ENCODE measurements at regions not wholly inside any gene's neighbourhood (a gene's known extent, or its start where the extent isn't known, plus 50 kb on each side); places are given as distances from the start of the nearest gene placed in this dataset.

- Mint-ChIP-seq H3K27me3 (peaks cover 14% of the 10 kb centered on the region), H3K4me3 (no peak overlapping the region), H3K4me1 (peaks cover 4% of the 10 kb centered on the region), H3K27ac (no peak overlapping the region), H3K36me3 (no peaks in the 10 kb centered on the region), H3K9me3 (no peaks in the 10 kb centered on the region)
- no peak for DNase-seq
These were observed 157.3 kb upstream of the UMPS start for GRCh38 chr3:124572851-124573405.

GRCh38 chr3:124574012-124574411 lies 156.2 kb upstream of the UMPS start:
- Mint-ChIP-seq H3K9me3 (no peaks in the 10 kb centered on the region), H3K4me3 (no peak overlapping the region), H3K36me3 (no peaks in the 10 kb centered on the region), H3K27ac (no peak overlapping the region), H3K4me1 (peaks cover 2% of the 10 kb centered on the region), H3K27me3 (peaks cover 7% of the 10 kb centered on the region)
- DNase-seq, result no peak

GRCh38 chr3:124576565-124577493 lies 153.4 kb upstream of the UMPS start:
- H3K27me3 Mint-ChIP-seq, result peaks cover 8% of the 10 kb centered on the region
- DNase-seq, result no peak
- H3K9me3 Mint-ChIP-seq, result no peaks in the 10 kb centered on the region
- no peak overlapping the region for H3K4me3 Mint-ChIP-seq
- no peaks in the 10 kb centered on the region for H3K36me3 Mint-ChIP-seq
- no peak overlapping the region for H3K27ac Mint-ChIP-seq
- H3K4me1 Mint-ChIP-seq, result peaks cover 2% of the 10 kb centered on the region

- no peak for DNase-seq
- Mint-ChIP-seq H3K4me1 (peaks cover 2% of the 10 kb centered on the region), H3K9me3 (no peaks in the 10 kb centered on the region), H3K27me3 (peaks cover 14% of the 10 kb centered on the region), H3K27ac (no peak overlapping the region), H3K36me3 (no peaks in the 10 kb centered on the region), H3K4me3 (no peak overlapping the region)
These were observed 152.6 kb upstream of the UMPS start for GRCh38 chr3:124577494-124578167.

GRCh38 chr3:124579641-124580040 lies 150.6 kb upstream of the UMPS start:
- Mint-ChIP-seq H3K9me3 (no peaks in the 10 kb centered on the region), H3K4me3 (no peak overlapping the region), H3K4me1 (peaks cover 7% of the 10 kb centered on the region), H3K27ac (no peak overlapping the region), H3K36me3 (no peaks in the 10 kb centered on the region), H3K27me3 (peaks cover 28% of the 10 kb centered on the region)
- DNase-seq, result no peak

GRCh38 chr3:124582196-124582595 lies 148.1 kb upstream of the UMPS start:
- Mint-ChIP-seq H3K36me3 (peaks cover 1% of the 10 kb centered on the region), H3K4me1 (peaks cover 18% of the 10 kb centered on the region), H3K27me3 (peaks cover 52% of the 10 kb centered on the region), H3K9me3 (no peaks in the 10 kb centered on the region), H3K4me3 (no peak overlapping the region), H3K27ac (no peak overlapping the region)
- DNase-seq, result no peak

GRCh38 chr3:124582621-124583395 lies 147.4 kb upstream of the UMPS start:
- Mint-ChIP-seq H3K27ac (no peak overlapping the region), H3K9me3 (no peaks in the 10 kb centered on the region), H3K4me3 (no peak overlapping the region), H3K36me3 (peaks cover 4% of the 10 kb centered on the region), H3K4me1 (peaks cover 18% of the 10 kb centered on the region), H3K27me3 (peaks cover 56% of the 10 kb centered on the region)
- DNase-seq, result no peak

- H3K4me3 Mint-ChIP-seq, result peak overlapping the region; percentile 22
- peaks cover 5% of the 10 kb centered on the region for H3K36me3 Mint-ChIP-seq
- no peak overlapping the region for H3K27ac Mint-ChIP-seq
- H3K4me1 Mint-ChIP-seq, result peaks cover 26% of the 10 kb centered on the region
- no peaks in the 10 kb centered on the region for H3K9me3 Mint-ChIP-seq
- peaks cover 70% of the 10 kb centered on the region for H3K27me3 Mint-ChIP-seq
- no peak for DNase-seq
These were observed 146.1 kb upstream of the UMPS start for GRCh38 chr3:124584245-124584551.

DNA sequence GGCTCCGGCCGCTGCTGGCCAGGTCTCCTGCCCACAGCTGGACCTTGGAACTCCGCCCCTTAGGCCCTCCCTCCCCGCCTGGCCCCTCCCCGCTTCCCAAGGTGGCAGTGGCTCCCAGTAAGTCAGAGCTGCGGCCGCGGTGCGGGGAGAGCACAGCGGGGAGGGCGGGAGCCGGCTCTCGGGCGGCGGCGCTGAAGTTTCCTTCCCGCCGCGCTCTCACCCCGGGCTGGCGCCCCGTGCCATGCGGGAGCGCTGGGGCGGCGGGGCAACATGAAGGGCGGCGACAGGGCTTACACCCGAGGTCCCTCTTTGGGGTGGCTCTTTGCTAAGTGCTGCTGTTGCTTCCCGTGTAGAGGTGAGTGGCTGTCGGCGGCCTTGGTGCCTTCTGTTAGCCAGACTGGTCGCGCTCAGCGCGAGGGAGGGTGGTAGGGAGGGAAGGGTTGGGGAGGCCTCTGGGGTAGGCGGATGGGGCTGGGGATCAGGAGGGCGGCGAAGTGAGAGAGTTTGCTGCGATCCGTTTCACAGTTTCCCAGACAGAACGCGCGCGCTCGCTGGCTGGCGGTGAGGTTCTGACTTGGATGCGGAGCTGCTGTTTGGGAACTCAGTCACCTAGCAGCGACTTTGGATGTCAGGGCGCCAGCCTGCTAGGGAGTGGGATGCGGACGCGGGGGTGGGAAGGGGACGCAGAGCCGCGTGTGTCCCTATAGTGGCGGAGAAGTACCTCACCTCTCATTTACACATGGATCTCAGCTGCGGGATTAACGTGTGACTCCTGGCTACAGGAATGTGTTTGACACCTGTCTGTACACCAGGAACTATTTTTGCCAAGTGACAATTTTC lies 145.5 kb upstream of the UMPS start:
- H3K27me3 Mint-ChIP-seq, result peaks cover 74% of the 10 kb centered on the region
- peaks cover 5% of the 10 kb centered on the region for H3K36me3 Mint-ChIP-seq
- H3K4me3 Mint-ChIP-seq, result peak overlapping the region; percentile 81
- H3K9me3 Mint-ChIP-seq, result no peaks in the 10 kb centered on the region
- peak overlapping the region; percentile 67 for H3K27ac Mint-ChIP-seq
- peak; percentile 39 for DNase-seq
- peaks cover 27% of the 10 kb centered on the region for H3K4me1 Mint-ChIP-seq

DNA sequence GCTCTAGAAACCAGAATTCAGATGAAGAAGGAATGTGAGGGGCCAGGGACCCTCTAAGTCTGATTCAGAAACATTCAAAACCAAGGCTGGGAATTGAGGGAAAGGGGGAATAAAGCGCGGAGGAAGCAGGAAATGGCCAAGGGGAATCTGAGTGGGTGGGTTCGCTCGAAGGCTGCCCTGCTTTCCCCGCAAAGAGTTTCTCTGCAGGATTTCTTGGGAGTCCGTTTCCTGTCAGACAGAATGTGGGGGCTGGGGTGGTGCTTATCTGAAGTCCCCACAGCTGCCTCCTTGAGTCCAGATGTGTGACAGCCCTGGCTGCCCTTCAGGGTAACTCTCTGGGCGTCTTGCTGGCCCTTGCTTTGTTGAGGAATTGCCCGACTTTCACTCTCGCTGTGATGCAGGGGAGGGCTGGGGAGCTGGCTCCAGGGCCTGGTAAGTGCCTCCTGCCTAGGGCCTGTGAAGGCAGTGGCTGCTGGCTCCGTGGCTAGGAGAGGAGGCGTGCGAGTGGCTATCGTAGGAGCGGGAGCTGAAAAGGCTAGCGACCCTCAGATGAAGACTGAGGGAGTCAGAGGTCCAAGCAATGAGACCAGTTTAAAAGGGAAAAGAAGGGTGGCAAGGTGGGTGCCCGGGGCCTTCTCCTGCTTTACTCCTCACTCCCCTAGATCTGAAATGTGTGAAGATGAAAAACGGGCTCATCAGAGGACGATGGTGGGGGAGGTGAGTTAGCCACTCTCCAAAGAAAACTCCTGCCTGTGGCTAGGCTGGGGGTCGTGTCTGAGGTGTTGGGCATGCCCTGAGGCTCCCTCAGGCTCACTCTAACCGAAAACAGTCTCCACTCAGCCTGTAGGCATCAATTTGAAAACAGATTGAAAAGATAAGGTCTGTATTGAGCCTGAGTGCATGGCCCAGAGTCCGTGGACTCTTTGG lies 143.9 kb upstream of the UMPS start:
- no peaks in the 10 kb centered on the region for H3K9me3 Mint-ChIP-seq
- peaks cover 27% of the 10 kb centered on the region for H3K4me1 Mint-ChIP-seq
- H3K27me3 Mint-ChIP-seq, result peaks cover 79% of the 10 kb centered on the region
- DNase-seq, result no peak
- peak overlapping the region; percentile 81 for H3K4me3 Mint-ChIP-seq
- no peak overlapping the region for H3K27ac Mint-ChIP-seq
- H3K36me3 Mint-ChIP-seq, result peaks cover 5% of the 10 kb centered on the region

GRCh38 chr3:124587053-124587408 lies 143.2 kb upstream of the UMPS start:
- Mint-ChIP-seq H3K27ac (no peak overlapping the region), H3K27me3 (peaks cover 74% of the 10 kb centered on the region), H3K36me3 (peaks cover 5% of the 10 kb centered on the region), H3K4me3 (no peak overlapping the region), H3K4me1 (peaks cover 30% of the 10 kb centered on the region), H3K9me3 (no peaks in the 10 kb centered on the region)
- no peak for DNase-seq

- Mint-ChIP-seq H3K4me3 (no peak overlapping the region), H3K27me3 (peaks cover 70% of the 10 kb centered on the region), H3K4me1 (peaks cover 39% of the 10 kb centered on the region), H3K36me3 (peaks cover 5% of the 10 kb centered on the region), H3K27ac (no peak overlapping the region), H3K9me3 (no peaks in the 10 kb centered on the region)
- no peak for DNase-seq
These were observed 142.2 kb upstream of the UMPS start for GRCh38 chr3:124588036-124588435.

DNA sequence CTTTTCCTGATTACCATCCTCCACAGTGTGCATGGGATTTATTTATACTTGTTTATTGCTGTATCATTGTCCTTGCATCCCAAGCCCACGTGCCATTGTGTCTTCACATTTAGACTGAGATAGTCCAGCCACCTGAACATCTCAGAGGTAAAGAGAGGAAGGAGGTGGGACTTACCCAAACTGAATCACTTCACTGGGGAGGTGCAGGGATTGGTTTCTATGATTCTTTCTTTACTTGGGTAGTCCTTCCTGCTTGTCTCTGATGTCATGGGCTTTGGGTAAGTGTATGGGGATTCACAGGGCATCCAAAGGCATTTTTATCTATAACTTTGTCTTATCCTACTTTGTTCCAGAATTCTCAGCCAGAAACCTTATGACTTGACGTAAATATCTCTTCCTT lies 141.5 kb upstream of the UMPS start:
- Mint-ChIP-seq H3K9me3 (no peaks in the 10 kb centered on the region), H3K27me3 (peaks cover 69% of the 10 kb centered on the region), H3K36me3 (peaks cover 5% of the 10 kb centered on the region), H3K4me1 (peaks cover 44% of the 10 kb centered on the region), H3K27ac (peak overlapping the region; percentile 4), H3K4me3 (no peak overlapping the region)
- DNase-seq, result no peak
